HG03097 (cell line): ENCODE measurements at regions not wholly inside any gene's neighbourhood (a gene's known extent, or its start where the extent isn't known, plus 50 kb on each side); places are given as distances from the start of the nearest gene placed in this dataset.

Experiments
- ATAC-seq: cut with Tn5 transposase; IDR thresholded peaks from one replicate; pipeline ENCODE4 v1.9.1; 2021; ENCODE audit not compliant: unreplicated experiment, low FRiP score

GRCh38 chr15:47552978-47553608 lies 164.2 kb upstream of the SEMA6D start:
- ATAC-seq: no peak

- ATAC-seq: no peak
Observed at GRCh38 chr15:47553947-47554346, 163.4 kb upstream of the SEMA6D start.

- no peak for ATAC-seq
Observed at GRCh38 chr15:47561102-47561501, 156.2 kb upstream of the SEMA6D start.

- ATAC-seq: no peak
Observed at GRCh38 chr15:47565949-47566348, 151.4 kb upstream of the SEMA6D start.

DNA sequence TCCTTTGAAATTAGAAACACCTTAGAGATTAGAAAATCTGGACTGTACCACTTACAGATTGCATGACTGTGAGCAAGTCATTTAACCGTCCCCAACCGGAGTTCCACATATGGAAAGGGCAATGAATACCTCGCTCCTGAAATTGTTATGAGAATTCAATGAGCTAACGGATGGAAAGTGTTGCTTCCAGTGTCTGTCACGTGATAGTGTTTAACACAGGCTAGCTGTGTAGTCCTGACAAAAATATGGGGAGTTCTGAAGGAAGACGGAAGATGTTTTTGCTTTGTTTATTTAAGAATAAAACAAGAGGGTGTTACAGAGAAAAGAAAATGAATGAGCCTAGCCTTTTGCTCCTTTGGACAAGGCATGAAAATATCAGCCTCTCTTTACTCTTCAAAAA lies 150.7 kb upstream of the SEMA6D start:
- ATAC-seq: no peak

DNA sequence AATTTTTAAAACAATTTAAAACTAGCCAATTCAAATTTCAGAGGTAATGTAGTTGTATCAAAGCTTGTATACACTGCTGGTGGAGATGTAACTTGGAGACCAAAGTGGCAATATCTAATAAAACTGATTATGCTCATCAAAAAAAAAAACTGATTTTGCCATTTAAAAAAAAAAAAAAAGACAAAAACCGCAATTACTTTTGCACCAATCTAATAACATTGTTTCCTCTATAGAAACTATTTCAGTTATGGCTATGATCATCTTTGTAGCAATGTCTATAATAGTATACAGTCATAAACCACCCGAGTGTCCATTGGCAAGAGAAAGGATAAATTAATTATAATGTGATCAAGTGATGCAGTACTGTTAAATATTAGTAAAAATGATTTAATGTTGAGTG lies 149.3 kb upstream of the SEMA6D start:
- ATAC-seq: no peak

GRCh38 chr15:47570044-47570443 lies 147.3 kb upstream of the SEMA6D start:
- no peak for ATAC-seq

- ATAC-seq: no peak
Observed at GRCh38 chr15:47570451-47570850, 146.9 kb upstream of the SEMA6D start.

DNA sequence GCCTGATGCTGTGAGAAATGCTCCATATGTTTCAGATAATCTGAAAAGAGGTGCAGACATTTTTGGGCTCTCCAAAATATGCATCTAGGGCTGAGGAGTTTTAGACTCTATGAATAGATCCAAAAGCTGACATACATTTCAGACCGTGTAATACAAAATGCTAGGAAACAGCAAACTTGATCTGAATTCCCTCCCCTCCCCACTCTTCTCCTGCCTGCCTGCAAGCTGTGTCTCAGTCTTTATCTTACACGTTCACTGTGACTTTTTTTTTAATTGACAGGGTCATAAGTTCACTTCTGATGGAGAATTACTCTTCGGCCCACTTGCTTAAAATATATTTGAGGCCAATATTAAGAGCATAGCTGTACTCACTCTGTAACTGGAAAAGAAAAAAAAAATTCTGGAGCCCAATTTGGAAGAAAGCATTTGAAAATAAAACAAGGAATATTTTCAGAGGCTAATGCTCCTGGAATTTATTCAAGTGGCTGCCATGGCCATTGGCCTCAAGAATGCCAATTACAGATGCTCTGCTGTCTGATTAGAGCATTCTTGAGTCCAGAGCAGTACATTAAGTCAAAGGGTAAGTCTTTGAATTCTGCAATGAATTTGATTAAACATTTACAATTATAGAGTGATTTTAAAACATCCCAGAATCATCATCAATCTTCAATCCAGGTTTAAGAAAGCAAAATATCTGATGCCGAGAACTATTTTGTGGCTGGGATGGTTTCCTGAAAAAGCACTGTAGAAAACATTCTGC lies 146.2 kb upstream of the SEMA6D start:
- no peak for ATAC-seq

GRCh38 chr15:47573673-47574072 lies 143.6 kb upstream of the SEMA6D start:
- ATAC-seq: no peak

GRCh38 chr15:47577000-47577399 lies 140.3 kb upstream of the SEMA6D start:
- no peak for ATAC-seq

DNA sequence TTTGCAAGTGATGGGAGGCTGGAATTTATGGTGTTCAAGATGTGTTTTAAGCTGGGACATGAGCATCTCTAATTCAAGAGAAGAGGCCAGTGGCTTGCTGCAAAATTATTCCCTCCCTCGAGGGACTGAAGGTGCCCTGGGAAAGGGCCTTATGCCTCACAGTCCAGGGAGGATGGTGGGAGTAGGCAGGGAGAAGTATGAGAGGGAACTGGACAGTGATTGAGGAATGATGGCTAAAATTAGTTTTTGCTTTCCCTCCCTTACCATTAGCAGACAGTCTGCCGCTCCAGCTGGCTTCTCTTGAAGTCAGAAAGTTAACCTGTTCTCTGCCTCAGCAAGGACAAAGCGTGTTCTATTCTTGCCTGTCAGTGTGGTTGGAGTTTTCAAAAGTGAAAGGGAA lies 139.8 kb upstream of the SEMA6D start:
- ATAC-seq: no peak

GRCh38 chr15:47582233-47582632 lies 135.1 kb upstream of the SEMA6D start:
- no peak for ATAC-seq

DNA sequence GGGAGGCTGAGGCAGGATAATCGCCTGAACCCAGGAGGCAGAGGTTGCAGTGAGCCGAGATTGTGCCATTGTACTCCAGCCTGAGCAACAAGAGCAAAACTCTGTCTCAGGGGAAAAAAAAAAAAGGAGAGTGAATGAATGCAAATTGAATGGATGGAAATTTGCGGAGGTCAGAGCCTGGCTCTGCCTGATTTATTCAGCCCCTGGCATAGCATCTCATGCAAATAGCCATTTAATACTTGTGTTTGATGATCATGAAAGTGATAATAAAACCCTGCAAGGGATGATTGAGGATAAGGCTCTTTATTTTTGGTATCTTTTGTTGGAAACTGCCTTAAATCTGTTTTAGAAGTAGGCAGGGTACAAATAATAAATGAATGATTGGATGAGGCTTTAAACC lies 133.0 kb upstream of the SEMA6D start:
- ATAC-seq: no peak

DNA sequence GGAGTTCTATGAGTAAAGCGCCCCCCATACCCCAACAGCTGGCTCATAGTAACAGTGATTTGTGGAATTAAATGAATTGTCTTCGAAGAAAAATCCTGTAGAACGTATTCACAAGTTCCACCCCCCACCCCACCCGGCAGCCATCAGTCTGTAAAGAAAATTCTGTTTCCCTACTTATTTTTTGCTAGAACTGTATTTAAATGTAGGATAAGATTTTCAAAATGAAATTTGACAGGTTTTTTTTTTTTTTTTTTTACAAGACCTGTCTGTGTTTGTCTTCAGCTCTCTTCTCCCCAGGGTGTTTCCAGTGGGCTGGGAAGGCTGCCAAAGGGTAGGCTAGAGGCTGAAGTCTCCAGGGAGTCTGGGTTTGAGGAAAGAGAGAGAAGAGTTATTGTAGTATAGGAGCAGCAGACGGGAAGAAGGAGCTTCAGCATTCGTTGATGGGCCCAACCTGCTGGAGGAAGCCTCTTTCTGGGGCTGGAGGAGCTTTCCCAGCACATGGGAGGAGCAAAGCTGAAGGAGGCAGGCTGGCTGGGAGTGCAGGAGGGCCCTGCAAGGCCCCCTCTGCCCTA lies 130.6 kb upstream of the SEMA6D start:
- ATAC-seq: no peak

GRCh38 chr15:47587940-47588802 lies 129.1 kb upstream of the SEMA6D start:
- ATAC-seq: no peak

DNA sequence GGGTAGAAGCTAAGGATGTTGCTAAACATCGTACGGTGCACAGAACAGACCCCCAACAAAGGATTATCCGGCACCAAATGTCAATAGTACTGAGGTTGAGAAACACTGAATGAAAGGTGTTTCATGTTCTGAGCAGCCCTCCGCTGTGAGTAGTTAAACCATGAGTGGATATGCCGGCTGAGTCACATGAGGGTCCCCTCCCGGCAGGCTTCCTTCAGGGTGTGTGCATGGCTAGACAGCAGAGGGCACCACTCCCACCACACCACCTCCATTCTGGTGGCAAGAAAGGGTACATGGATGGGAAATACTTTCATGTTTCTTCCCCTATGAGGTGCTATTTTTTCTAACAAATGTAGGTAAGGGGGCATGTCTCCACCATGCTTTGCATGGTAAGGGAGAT lies 128.3 kb upstream of the SEMA6D start:
- no peak for ATAC-seq

GRCh38 chr15:47598996-47599395 lies 118.3 kb upstream of the SEMA6D start:
- no peak for ATAC-seq

DNA sequence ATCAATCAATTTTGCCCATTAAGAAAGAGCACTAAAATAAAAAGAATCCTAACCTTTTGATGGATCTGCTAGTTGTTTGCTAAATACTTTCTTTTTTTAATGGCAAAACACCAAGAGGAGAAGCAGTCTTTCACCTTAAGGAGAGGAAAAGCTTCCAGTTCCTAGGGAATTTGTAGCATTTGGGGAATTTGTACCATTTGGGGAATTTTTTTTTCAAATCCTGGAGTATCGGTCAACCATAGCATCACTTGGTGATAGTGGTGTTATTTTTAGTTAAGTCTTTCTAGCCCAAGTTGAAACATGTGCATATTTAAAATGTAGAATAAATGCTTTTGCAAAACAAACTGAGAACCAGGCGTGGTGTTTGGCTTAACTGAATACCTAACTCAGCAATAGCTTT lies 117.5 kb upstream of the SEMA6D start:
- ATAC-seq: no peak

DNA sequence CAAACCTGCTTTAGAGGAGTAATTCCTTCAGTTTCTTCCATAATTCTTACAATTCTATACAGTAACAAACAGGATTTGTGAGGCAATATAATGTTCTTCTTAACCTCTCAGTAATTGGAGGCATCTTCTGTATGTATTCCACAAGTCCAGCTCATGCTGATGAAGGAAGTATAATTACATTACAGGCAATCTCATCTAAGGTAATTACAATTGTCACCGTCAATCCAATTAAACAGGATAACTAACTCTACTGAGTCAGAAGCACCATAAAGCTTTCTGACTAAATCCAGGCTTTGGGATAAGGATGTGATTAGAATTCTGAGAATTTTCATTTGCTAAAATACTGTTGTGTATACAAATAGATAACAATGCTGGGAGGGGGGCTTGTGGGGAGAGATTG lies 115.2 kb upstream of the SEMA6D start:
- ATAC-seq: no peak

GRCh38 chr15:47603026-47603425 lies 114.3 kb upstream of the SEMA6D start:
- ATAC-seq: no peak
